ENCODE measurements at regions not wholly inside any gene's neighbourhood (a gene's known extent, or its start where the extent isn't known, plus 50 kb on each side); places are given as distances from the start of the nearest gene placed in this dataset.
A peak's percentile ranks its signal among the peaks of the same experiment; 100 is the strongest.

- TF ChIP-seq HDAC6 (IDR thresholded peaks at IDR 0.05; ENCODE audit: low read depth, low read length) (no peak), TCFL5 (CRISPR knock-in tag; conservative IDR thresholded peaks at IDR 0.05) (no peak)
Observed at GRCh38 chr2:71901466-71901865, 246.2 kb downstream of the CYP26B1 start (continued).

- WGBS (ENCODE audit: insufficient coverage, low coverage, missing lambda C conversion rate), result 2% methylated on average over 28 of the region's 29 CpGs
- Histone ChIP-seq H3K9me3 (replicated peaks; ENCODE audit: control insufficient read depth, insufficient read depth, low read depth, low read length) (no peaks in the 10 kb centered on the region), H3K4me2 (ENCODE audit: insufficient read depth, low read length) (peak overlapping the region; percentile 20; the same call in 1 of the 2 replicates), H3K9me1 (ENCODE audit: control insufficient read depth, insufficient read depth, low read length) (no peaks in the 10 kb centered on the region), H2AFZ (ENCODE audit: low read depth, low read length) (peak overlapping the region; percentile 26; the same call in 1 of the 2 replicates), H3K36me3 (ENCODE audit: control insufficient read depth, insufficient read depth, low read length) (no peaks in the 10 kb centered on the region), H3K79me2 (ENCODE audit: control insufficient read depth, insufficient read depth, low read length) (no peaks in the 10 kb centered on the region), H3K27ac (ENCODE audit: extremely low read depth, low read depth, low read length) (no peak overlapping the region), H3K27me3 (ENCODE audit: control insufficient read depth in 2 of 2, insufficient read depth in 2 of 2, low read length in 2 of 2) (peaks cover 8 to 39% of the 10 kb centered on the region in 2 experiments), H4K20me1 (replicated peaks; ENCODE audit: control insufficient read depth, insufficient read depth, low read length) (no peaks in the 10 kb centered on the region; the same call in 1 of the 2 replicates), H3K4me3 (no peak overlapping the region), H3K9ac (ENCODE audit: insufficient read depth in 1 of 2, low read depth in 2 of 2, low read length in 2 of 2) (no peak overlapping the region), H3K4me1 (replicated peaks in 1 of 2; ENCODE audit: control insufficient read depth in 2 of 2, insufficient read depth in 2 of 2, low read length in 2 of 2) (no peaks in the 10 kb centered on the region; a peak in 1 of 5 replicates)
- no TSS peak for BruUV-seq (replicated peaks)
- CTCF ChIA-PET (ENCODE audit: low intra/inter-chr PET ratio), result no interaction called here
- ATAC-seq, result peak; percentile 78
- intact Hi-C loops (cut with micrococcal nuclease) (no loop called here), in situ Hi-C loops (cut with MboI) (no loop called here)
- POLR2A ChIA-PET, result no interaction called here
- DNase-seq (ENCODE audit: extremely low read depth in 1 of 4, low spot score in 3 of 4), result peak in 2 of 4 experiments; percentile 5 to 22
- FAIRE-seq, result peak; percentile 52
- TF ChIP-seq L3MBTL2 (IDR thresholded peaks at IDR 0.05) (peak; percentile 43; the same call in 1 of the 2 replicates), SRF (CRISPR knock-in tag; IDR thresholded peaks at IDR 0.05) (0 out of 4 replicates have a peak, but pooled peaks of 1 of the 2 experiments have one; percentile 24), TCF15 (CRISPR knock-in tag; IDR thresholded peaks at IDR 0.05) (no peak), NRF1 (conservative IDR thresholded peaks at IDR 0.05 in 1 of 2, IDR thresholded peaks at IDR 0.05 in 1 of 2) (peak; percentile 85 to 89), MYBL2 (IDR thresholded peaks at IDR 0.05; ENCODE audit: low read depth) (peak; percentile 28; the same call in 1 of the 2 replicates), MYBL2 (CRISPR knock-in tag; IDR thresholded peaks at IDR 0.05; ENCODE audit: borderline replicate concordance) (no peak), PBX2 (CRISPR knock-in tag; IDR thresholded peaks at IDR 0.05; ENCODE audit: low read depth) (peak; percentile 56; the same call in 1 of the 2 replicates), PBX2 (tag; conservative IDR thresholded peaks at IDR 0.05; ENCODE audit: low read depth) (peak; percentile 64), MYC (IDR thresholded peaks at IDR 0.05; ENCODE audit: low read depth, low read length) (peak; percentile 50), MYC (CRISPR knock-in tag; IDR thresholded peaks at IDR 0.05; ENCODE audit: borderline replicate concordance, low read depth) (no peak), SMAD3 (CRISPR knock-in tag; conservative IDR thresholded peaks at IDR 0.05) (no peak), EP400 (IDR thresholded peaks at IDR 0.05) (peak; percentile 23; the same call in 1 of the 2 replicates), ZBTB33 (CRISPR knock-in tag; IDR thresholded peaks at IDR 0.05) (no peak)
Observed at GRCh38 chr2:71898851-71899681, 248.6 kb downstream of the CYP26B1 start.

Data from K562 (cell line).